Bronchial epithelial cell (primary cell): ENCODE measurements at regions not wholly inside any gene's neighbourhood (a gene's known extent, or its start where the extent isn't known, plus 50 kb on each side); places are given as distances from the start of the nearest gene placed in this dataset.

Experiments used
- DNase-seq: peaks from one replicate; pipeline ENCODE4 v3.0.0-alpha.2; 2010; ENCODE audit warnings: low read depth
- FAIRE-seq: peaks from 2 replicates; lab custom pipeline; 2011; peaks lifted over from hg19 to GRCh38; lab: Jason Lieb, UNC
- H3K27me3 ChIP-seq: 2 replicates; pipeline ENCODE4 v1.5.1; 2011; ENCODE audit warnings: low read length; ENCODE audit not compliant: control insufficient read depth, insufficient read depth
- H3K36me3 ChIP-seq: 2 replicates; pipeline ENCODE4 v1.5.1; 2011; ENCODE audit warnings: low read length; ENCODE audit not compliant: control insufficient read depth, insufficient read depth
- H3K4me3 ChIP-seq: 2 replicates; pipeline ENCODE4 v1.5.1; 2011; ENCODE audit warnings: mild to moderate bottlenecking, low read depth, low read length, control low read depth
- CTCF ChIP-seq: IDR thresholded peaks from 2 replicates; pipeline ENCODE4 v1.5.1; 2011; ENCODE audit warnings: mild to moderate bottlenecking, moderate library complexity, low read length, control low read depth, inconsistent platforms; ENCODE audit not compliant: insufficient read depth, severe bottlenecking

- H3K4me3 ChIP-seq, result no peak overlapping the region
- H3K27me3 ChIP-seq, result no peaks in the 10 kb centered on the region
- no peak for DNase-seq
- FAIRE-seq, result no peak
- no peaks in the 10 kb centered on the region for H3K36me3 ChIP-seq
- TF ChIP-seq CTCF, result no peak
These were observed 228.1 kb downstream of the CDC5L start for GRCh38 chr6:44615621-44616020.

GRCh38 chr6:44617416-44617815 is 229.9 kb downstream of the CDC5L start:
- H3K4me3 ChIP-seq, result no peak overlapping the region
- TF ChIP-seq CTCF, result no peak
- no peaks in the 10 kb centered on the region for H3K36me3 ChIP-seq
- DNase-seq (no peak), FAIRE-seq (no peak)
- no peaks in the 10 kb centered on the region for H3K27me3 ChIP-seq

- no peak overlapping the region for H3K4me3 ChIP-seq
- TF ChIP-seq CTCF, result no peak
- no peaks in the 10 kb centered on the region for H3K36me3 ChIP-seq
- FAIRE-seq, result no peak
- no peak for DNase-seq
- no peaks in the 10 kb centered on the region for H3K27me3 ChIP-seq
These were observed 230.9 kb downstream of the CDC5L start for GRCh38 chr6:44618371-44618770.

GRCh38 chr6:44620922-44621321 is 233.4 kb downstream of the CDC5L start:
- DNase-seq (no peak), FAIRE-seq (no peak)
- no peak for TF ChIP-seq CTCF
- Histone ChIP-seq H3K4me3 (no peak overlapping the region), H3K36me3 (no peaks in the 10 kb centered on the region), H3K27me3 (no peaks in the 10 kb centered on the region)

DNA sequence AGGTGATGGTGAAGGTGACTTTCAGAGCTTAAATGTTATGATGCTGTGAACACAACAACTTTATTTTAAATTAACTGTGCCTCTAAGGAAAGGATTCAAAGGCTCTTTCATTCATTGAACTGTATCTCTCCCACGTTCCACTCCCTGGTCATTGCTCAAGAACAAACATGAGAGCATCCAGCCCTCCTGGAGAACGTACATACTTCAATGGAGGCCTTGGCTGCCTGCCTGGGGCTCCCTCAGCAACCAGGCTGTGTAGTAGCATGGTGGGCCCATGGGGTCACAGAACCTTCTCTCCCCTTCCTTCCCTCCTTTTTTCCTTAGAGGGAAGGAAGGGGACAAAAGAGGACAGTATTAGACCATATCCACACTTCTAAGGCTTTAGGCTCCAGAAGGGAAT is 234.3 kb downstream of the CDC5L start:
- no peaks in the 10 kb centered on the region for H3K36me3 ChIP-seq
- H3K27me3 ChIP-seq, result no peaks in the 10 kb centered on the region
- no peak overlapping the region for H3K4me3 ChIP-seq
- no peak for TF ChIP-seq CTCF
- DNase-seq, result no peak
- FAIRE-seq, result no peak

GRCh38 chr6:44622555-44622954 is 235.0 kb downstream of the CDC5L start:
- no peak for DNase-seq
- Histone ChIP-seq H3K4me3 (no peak overlapping the region), H3K27me3 (no peaks in the 10 kb centered on the region), H3K36me3 (no peaks in the 10 kb centered on the region)
- no peak for TF ChIP-seq CTCF
- no peak for FAIRE-seq
